EH (cell line): ENCODE measurements at regions not wholly inside any gene's neighbourhood (a gene's known extent, or its start where the extent isn't known, plus 50 kb on each side); places are given as distances from the start of the nearest gene placed in this dataset.
"Not testable (repeated sequence)": the region's sequence is repeated elsewhere in the genome, so short reads cannot be mapped to it uniquely, and the experiment has no call there.

Experiments used
- DNase-seq: peaks from one replicate; pipeline ENCODE4 v3.0.0-alpha.2; 2015; ENCODE audit warnings: low read depth

DNA sequence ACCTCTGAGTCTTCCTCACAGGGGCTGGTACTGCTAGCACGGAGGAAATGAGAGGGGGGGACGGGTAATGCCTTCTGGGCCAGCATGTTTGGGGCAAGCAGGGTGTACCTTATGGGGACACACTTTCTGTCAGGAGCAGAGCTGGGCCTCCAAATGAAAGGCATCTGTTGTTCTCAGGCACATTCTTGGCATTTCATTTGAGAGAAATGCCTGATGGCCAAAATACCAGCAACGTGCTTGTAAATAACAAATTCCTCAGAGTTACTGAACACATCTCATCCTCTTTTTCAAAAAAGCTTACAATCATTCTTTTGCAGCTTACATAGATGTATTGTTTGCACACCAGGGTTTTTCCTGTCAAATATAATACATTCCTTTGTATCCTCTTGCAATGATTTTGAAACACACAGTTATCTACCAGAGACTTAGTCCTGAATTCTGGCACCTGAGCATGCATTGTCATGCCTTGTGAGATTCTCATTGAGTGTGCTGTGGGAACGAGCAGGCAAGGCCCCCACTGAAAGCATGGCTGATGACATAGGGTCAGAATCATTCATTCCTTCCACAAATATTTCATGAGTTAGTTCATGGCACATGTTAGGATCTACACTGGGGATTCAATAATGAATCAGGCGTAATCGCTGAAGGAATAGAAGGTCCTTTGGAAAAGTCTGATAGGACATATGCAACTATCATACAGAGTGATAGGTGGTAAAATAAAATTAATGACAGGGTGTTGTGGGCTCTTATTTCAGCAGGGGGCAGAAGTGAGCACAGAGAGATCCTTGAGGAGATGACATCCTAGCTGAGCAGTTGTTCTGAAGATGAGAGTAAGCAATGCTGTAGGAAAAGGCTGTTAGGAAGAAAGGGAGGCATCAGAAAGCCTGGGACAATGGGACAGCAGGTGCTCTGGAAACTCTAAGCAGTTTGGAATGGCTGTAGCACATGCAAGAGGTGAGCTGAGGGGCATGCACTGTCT lies 260.9 kb upstream of the TUT7 start:
- peak; percentile 81 for DNase-seq

DNA sequence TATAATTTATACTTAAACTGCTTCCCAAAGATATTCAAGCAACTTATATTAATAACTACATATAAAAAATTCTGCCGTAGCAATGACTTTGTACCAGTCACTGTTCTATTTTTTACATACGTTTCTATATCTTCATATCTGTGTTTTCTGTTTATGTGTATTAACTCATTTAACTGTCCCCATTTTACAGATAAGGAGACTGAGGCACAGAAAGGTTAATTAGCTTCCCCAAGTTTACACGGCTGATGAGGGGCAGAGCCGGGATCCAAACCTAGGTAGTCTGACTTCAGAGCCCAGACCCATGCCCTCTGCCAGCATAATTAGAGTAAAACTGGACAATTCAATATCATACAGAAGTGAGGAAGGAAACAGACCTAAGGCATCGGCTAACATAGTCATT lies 259.7 kb upstream of the TUT7 start:
- DNase-seq, result no peak

DNA sequence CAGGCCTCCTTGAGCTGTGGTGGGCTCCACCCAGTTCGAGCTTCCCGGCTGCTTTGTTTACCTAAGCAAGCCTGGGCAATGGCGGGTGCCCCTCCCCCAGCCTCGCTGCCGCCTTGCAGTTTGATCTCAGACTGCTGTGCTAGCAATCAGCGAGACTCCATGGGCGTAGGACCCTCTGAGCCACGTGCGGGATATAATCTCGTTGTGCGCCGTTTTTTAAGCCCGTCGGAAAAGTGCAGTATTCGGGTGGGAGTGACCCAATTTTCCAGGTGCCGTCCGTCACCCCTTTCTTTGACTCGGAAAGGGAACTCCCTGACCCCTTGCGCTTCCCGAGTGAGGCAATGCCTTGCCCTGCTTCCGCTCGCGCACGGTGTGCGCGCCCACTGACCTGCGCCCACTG lies 257.3 kb upstream of the TUT7 start:
- DNase-seq, result not testable (repeated sequence)

DNA sequence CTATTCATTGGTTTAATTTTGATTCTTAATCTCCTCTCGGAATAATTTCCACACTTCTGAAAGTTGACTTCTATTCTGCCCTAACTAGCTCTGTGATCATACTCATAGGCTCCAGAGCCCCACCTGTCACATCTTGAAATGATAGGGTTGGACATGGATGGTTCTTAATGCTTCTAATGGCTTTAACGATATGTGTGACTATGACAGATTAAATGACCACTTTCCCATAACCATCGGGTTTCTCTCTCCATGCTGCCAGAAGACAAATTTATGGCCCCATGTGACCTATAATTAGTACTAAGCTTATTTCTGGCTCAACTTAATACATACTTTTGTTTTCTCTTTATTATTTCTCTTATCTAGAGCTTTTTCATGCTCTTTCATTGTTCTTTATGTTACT lies 251.1 kb upstream of the TUT7 start:
- DNase-seq, result peak; percentile 15

DNA sequence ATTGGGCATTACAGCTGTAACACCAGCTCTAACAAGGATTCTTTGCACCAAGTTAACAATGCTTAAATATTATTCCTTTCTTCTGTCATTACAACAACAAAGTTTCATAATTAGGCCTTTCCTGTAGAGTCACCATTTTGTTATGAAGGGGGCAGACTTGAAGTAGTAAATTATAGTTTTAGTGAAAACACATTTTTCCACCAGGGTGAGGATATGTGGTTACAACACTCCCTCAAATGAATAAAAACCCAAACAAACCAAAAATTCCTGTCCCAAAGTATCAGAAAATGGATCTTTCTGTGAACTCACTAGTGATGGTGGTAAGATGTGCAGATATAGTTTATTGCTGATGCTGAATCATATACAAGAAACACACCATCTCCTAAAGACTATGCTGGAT lies 250.5 kb upstream of the TUT7 start:
- peak; percentile 85 for DNase-seq

DNA sequence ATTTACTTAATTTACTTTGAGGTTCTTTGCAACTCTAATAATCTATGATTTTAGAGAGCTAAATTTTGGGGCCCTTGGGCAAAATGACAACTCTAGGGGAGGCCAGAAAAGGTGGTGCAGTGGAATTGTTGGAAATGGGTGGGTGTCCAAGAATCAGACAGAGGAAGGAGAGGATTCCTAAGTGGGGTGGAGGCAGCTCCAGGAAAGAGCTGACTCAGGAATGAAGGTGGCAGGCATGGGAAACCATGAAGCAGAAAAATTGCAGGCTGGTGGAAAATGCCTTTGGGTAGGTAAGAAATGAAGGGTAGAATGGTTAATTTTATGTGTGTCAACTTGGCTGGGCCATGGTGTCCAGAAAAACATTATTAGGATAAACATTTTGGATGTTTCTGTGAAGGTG lies 248.5 kb upstream of the TUT7 start:
- peak; percentile 12 for DNase-seq

DNA sequence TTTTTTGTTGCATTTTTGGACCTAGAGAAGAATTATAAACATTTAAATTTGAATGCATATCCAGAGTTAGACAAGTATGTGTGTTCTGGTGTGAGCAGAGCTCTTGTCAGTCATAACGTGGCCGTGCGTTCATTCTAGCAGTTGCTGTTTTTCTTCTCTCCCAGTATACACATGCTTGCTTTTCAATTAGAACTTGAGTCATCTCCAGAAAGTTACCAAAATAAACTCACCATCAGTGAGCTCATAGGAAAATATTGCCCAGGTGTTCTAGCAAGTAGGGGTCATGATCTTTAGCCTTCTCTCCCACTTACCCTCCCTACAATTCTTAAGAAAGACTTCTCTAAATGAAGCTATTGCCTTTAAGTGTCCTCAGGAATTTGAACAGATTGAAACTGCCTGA lies 247.5 kb upstream of the TUT7 start:
- no peak for DNase-seq

DNA sequence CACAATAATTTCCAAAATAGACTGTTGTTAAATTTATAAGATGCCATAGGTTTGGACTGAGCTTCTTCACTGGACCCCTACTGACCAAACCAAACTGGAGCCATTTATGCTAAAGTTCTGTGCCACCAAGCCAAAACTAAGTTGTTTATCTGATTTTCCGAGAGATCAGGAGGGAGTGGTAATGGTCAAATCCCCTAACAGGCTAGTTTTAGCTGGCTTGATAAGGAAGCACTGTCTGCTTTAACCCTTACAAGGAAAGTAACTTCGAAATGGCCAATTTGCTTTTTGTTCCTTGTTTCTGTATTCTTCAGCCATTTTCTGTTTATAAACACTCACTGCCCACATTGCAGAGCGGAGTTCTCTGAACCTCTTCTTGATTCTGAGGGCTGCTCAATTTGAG lies 246.8 kb upstream of the TUT7 start:
- DNase-seq, result no peak

DNA sequence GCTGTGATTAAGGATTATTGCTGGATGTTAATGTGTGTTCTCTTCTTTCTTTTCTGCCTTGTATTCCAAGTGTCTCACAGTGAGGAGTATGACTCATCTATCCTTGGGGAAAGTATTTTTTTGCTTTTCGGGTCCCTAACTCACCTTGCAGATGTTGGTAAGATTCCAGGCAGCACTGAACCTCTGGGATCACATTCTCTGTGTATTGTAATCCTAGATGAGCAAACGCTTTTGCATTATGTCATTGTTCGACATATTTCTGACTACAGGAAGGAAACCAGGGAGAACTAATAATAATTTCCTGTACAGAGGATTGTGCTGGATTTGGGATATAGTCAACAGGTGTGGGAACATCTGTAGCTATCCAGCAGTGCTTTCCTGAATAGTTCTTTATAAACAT lies 246.1 kb upstream of the TUT7 start:
- DNase-seq, result peak; percentile 19

DNA sequence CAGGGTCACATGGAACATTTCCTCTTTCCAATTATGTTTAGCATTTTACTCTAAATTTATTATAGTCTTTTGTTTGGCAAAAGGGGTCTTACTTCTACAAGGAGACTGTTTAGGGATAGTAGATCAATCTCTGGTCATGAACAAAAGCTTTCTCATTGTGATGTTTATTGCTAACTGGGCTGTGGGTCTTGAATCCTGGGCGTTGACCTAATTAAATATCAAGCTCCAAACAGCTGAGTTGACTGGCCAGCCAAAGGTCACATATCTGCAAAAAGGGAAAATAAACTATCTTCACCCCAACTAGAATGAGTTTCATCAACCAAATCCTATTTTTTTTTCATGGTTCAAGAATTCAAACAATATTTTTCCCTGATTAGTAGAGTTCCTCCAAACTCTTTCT lies 245.4 kb upstream of the TUT7 start:
- no peak for DNase-seq

DNA sequence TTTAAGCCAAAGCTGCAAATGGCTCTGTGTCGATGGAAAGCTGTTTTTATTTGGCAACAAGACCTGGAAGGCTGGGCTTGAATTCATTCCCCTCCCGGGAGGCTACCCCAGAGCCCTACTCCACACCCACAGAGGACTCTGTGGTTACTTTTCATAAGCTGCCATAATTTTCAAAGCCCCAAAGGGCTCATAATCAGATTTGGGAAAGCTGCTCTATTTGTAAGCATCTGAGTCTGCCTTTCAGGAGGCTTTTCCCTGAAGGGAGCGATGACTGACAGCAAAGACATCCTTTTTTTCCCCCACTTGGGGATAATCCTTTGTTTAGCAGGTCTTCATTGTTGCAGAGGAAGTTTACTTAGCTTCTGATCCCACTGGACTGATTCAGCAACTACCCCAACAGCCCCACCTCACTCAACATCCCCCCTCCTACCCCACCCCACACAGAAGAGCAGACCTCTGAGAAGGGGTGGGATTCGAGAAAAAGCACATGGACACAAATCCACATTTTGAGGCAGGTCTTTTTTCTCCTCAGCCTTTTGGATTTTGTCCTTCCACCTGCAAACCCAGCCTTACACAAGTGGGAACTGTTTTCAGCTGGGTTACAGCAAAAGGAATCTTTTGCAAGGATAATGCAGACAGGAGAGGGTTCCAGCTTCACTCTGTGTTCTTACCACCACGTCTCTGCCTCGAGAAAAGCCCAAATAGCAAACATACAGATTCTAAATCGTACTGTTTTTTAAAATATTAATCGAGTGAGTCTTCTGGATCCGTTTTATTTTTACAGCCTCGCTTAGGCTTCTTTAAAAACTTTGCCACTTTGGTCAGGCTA lies 244.4 kb upstream of the TUT7 start:
- no peak for DNase-seq

DNA sequence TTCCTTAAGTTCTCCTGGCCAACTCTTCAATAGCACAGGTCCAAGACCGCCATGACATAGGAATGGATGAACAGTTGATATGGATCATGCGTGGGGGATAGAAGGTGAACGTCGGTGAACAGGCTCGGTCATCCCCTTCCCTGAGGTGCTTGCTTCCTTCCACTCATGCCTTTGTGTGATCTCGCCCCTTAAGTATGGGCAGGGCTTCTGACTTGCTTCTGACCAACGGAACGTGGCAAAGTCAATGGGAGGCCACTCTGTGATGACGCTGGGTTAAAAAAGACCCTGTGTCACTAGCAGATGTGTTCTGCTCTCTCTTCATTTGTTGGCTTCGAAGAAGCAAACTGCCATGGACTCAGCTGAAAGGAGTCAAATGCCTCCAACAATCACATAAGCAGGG lies 240.5 kb upstream of the TUT7 start:
- peak; percentile 6 for DNase-seq

DNA sequence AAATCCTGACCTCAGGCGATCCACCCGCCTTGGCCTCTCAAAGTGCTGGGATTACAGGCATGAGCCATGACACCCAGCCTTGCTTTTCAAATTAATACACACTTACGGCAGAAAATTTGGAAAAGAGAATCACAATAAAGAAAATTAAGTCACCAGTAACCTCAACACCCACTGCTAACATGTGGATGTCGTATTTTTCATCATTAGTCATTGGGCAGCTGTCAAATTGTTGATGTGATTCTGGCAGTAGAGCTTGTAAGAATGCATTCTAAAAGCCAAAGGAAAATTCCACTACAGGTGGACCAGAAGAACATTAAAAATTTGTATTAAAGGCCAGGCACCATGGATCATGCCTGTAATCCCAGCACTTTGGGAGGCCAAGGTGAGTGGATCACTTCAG lies 237.3 kb upstream of the TUT7 start:
- DNase-seq, result no peak

DNA sequence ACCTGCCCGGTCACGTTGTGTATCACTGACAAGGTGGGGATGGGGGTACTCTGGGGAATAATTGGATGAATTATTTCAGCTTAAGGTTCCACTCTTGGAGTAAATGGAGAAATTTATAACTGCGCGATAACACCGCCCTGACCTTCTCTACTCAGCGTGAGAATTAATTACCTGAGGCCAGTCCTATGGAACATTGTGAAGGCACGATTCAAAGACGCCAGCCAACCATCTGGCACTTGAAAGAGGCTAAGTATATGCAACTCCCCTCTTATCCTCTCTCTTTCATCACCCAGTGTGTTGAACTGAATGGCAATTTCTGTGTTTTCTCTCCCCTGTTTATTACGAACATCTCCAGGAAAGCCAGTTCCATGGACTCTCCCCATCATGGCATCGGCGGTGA lies 235.5 kb upstream of the TUT7 start:
- no peak for DNase-seq

DNA sequence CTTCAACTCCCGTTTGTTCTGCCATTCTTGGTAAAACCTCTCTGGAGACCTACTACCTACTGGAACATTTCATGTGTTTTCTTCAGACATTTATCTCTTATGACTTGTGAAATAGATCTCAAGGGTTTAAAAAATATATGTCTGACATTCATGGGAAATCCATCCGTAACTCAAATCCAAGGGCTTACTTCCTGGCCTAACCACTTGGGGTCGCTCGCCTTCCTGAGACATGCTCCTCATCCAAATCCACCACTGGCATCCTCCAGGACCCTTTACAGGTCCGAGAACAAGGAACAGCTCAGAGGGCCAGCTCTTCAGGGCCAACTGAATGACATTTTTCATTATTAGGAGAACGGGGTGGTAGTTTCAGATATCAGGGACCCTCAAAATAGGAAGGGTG lies 235.1 kb upstream of the TUT7 start:
- DNase-seq, result no peak

DNA sequence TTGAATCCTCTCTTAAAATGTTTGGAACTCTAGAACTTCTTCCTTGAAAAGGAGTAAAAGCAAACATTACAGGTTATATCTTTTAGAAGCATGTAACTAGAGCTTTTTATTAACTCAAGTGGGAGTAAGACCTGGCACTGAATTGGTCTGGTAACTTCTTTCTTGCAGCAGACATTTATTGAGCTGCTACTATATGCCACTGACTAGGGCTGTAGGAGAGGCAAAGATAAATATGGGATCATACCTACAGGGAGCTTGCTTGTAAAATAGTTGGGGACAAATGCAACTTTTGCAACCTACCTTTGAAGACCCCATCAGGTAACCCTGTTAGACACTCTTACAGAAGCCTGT lies 231.9 kb upstream of the TUT7 start:
- no peak for DNase-seq

DNA sequence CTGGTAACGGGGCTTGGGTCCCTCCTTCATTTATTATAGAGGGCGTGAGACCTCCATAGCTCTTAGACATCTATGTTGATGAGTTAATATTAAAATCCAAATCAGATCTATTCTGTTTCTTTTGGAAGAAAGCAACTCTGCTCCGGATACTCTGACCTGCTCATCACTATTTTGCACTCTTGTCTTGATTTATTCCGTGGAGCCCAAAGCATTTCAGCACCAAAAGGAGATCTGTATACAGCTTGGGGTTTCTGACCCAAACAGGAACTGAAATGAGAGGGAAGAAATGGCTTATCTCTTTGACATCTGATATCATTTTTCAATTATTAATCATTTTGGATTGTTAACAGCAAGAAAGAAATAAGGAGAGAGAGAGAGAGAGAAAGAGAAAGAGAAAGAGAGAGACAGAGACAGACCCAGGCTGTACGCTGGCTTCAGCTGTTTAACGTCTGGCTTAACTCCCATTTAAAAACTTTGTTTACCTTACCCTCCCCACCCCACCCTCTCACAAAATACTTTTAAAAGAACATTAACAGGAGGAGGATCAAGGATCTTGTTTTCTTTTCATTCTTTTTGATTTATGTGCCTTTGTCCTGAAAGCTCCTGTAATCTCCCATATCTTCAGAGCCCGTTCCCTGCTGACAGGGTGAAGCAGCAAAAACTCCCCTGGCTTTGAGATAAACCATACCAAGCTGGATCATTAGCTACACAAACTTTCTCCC lies 231.4 kb upstream of the TUT7 start:
- DNase-seq, result no peak

DNA sequence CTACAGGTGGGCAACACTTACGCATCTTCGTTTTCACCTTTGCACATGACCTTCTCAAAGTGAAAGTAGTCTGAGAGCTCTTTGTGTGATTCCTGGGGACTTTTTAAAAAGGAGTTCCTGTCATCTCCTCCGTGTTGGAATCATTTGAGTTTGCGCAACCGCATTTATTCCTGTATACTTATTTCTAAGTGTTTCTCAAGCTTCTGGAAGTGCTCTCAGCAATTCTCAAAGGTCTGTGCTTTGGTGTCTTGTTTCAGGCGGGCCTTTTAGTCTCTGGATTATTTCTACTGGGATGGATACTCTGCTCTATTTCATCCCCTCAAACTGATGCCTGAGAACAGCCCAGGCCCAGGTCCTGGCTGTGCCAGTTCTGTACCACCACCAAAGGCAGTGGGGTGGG lies 226.5 kb upstream of the TUT7 start:
- DNase-seq, result no peak

DNA sequence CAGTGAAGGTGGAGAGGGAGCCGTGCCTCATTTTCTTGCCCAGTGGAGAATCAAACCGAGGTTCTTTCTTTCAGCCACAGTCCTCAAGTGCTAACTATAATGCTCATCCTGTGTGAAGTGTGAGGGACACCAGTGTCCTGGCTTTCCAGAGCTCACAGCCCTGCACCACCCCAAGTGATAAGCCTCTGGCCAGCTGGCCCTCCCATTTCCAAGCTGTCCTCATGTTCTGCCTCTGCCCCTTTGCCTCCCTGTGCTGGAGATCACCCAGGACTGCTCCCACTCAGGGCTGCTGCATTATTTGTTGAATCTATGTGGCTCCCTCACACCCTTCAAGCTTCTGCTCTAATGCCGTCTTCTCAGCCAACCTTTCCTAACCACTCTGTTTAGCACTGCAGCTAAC lies 224.5 kb upstream of the TUT7 start:
- DNase-seq, result no peak

DNA sequence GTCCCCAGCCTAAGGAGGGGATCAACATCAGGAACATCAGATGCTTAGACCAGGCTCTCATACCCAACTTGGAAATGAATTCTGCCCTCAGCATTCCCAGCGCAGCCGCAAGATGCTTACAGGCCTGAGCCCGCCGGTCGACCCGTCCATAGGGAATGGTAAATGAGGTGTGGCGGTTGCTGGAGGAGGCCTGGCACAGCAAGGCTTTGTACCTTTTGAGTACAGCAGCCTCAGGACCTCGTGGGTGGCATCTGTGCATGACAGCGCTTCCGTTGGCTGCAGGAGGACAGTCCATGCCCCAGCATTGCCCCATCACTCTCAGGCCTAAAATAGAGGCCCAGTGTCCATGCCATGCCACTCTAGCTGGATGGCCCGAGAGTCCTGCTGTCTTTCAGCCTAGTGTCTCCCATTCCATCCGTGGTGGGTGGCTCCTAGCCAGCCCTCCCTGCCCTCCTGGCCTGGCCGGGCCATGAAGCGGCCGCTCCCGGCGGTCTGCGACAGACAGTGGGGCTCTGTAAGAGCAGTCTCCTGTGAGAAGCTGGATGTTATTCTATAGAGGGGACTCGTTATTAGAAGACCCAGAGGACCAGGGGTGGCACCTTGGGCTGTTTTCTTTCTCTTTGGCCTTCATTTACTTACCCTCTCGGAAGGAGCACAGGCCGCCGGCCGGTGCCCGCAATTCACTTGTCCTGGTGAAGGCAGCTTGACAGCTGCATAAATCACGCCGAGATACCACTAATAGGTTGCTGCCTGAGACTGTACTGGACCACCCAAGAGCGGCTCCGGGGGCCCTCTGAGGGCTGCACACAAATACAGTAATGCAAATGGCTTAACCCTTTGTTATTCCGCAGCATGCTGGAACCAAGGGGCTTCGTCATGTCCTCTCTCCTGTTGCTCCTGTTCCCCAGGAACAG lies 223.5 kb upstream of the TUT7 start:
- DNase-seq, result no peak

DNA sequence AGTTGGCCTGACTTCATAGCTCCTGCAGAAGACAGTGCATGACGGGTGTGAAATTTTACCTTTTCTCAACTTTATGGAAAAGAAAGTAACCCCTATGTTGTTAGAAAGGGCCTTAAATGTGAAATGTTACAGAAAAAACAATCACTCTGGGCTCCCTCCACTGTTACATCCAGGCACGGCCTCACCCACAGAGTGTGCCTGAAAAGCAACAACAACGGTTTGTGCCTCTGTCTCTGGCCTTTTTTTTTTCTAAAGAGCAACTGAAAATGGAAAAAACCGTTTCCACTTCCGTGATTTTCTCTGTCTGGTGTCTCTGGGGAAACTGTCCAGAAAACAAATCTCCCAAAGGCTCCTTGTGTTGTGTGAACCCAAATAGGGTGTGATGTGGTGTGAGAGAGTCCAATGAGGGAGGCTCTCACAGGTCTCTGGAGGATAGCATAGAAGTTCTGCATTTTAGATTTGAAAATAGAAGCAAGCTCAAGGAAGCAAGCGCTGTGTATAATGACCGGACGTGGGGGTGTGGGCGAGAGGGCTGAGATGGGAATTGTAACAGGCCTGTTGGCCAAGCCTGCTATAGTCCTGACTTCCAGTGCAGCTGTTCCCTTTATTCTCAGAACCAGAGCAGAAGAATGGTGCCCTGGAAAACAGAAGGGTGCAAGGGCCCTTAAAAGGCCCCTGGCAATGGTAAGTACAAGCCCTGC lies 221.8 kb upstream of the TUT7 start:
- no peak for DNase-seq
